Smooth muscle cell (in vitro differentiated cells): ENCODE measurements at regions not wholly inside any gene's neighbourhood (a gene's known extent, or its start where the extent isn't known, plus 50 kb on each side); places are given as distances from the start of the nearest gene placed in this dataset.

Experiments
- DNase-seq: peaks from one replicate; lab custom pipeline; 2025; ENCODE audit not compliant: unreplicated experiment; lab: John Stamatoyannopoulos, UW
- H2AFZ ChIP-seq: fragments of 200-600 bp; sonication (generic); 2 replicates; pipeline ENCODE4 v1.6.0; 2016; ENCODE audit warnings: antibody characterized with exemption, low read depth, mild to moderate bottlenecking
- H3F3A ChIP-seq: fragments of 200-600 bp; sonication (generic); 2 replicates; pipeline ENCODE4 v1.6.0; 2017; ENCODE audit warnings: antibody characterized with exemption, low read depth
- H3K27ac ChIP-seq: fragments of 200-600 bp; sonication (generic); 2 replicates; pipeline ENCODE4 v1.5.1; 2016; ENCODE audit warnings: low read depth, mild to moderate bottlenecking
- H3K27me3 ChIP-seq: fragments of 200-600 bp; sonication (generic); 2 replicates; pipeline ENCODE4 v1.6.1; 2016; ENCODE audit warnings: low read depth, mild to moderate bottlenecking
- H3K36me3 ChIP-seq: fragments of 200-600 bp; sonication (generic); 2 replicates; pipeline ENCODE4 v1.5.1; 2016; ENCODE audit warnings: low read depth
- H3K4me1 ChIP-seq: fragments of 200-600 bp; sonication (generic); 2 replicates; pipeline ENCODE4 v1.5.1; 2016; ENCODE audit warnings: low read depth
- H3K4me2 ChIP-seq: fragments of 200-600 bp; sonication (generic); 2 replicates; pipeline ENCODE4 v1.6.0; 2016; ENCODE audit warnings: mild to moderate bottlenecking
- H3K4me3 ChIP-seq: fragments of 200-600 bp; sonication (generic); 2 replicates; pipeline ENCODE4 v1.5.1; 2016; ENCODE audit warnings: mild to moderate bottlenecking
- H3K79me2 ChIP-seq: fragments of 200-600 bp; sonication (generic); 2 replicates; pipeline ENCODE4 v1.6.0; 2016; ENCODE audit warnings: low read depth, mild to moderate bottlenecking
- H3K9ac ChIP-seq: fragments of 200-600 bp; sonication (generic); 2 replicates; pipeline ENCODE4 v1.6.0; 2016; ENCODE audit warnings: low read depth
- H3K9me3 ChIP-seq: fragments of 200-600 bp; sonication (generic); replicated peaks from 2 replicates; pipeline ENCODE4 v1.5.1; 2016; ENCODE audit warnings: low read depth
- H4K20me1 ChIP-seq: fragments of 200-600 bp; sonication (generic); 2 replicates; pipeline ENCODE4 v1.6.0; 2016; ENCODE audit warnings: low read depth
- CTCF ChIP-seq: fragments of 200-600 bp; sonication (generic); IDR thresholded peaks from 2 replicates; pipeline ENCODE4 v1.5.1; 2017; ENCODE audit warnings: borderline replicate concordance, mild to moderate bottlenecking, antibody characterized with exemption; ENCODE audit not compliant: insufficient read depth, poor library complexity, severe bottlenecking
- WGBS: methylation state at CpG from one replicate; pipeline ENCODE4 v1.1.7; 2016; ENCODE audit warnings: low lambda C conversion rate; 5-methylcytosine and 5-hydroxymethylcytosine counted together

GRCh38 chr11:112806876-112807275, 154.3 kb upstream of the NCAM1 start:
- Histone ChIP-seq H3K36me3 (no peaks in the 10 kb centered on the region), H3K4me2 (no peak overlapping the region), H3F3A (no peaks in the 10 kb centered on the region), H3K4me3 (no peak overlapping the region), H3K4me1 (peaks cover 5% of the 10 kb centered on the region), H2AFZ (no peak overlapping the region), H3K27me3 (no peaks in the 10 kb centered on the region), H3K9me3 (no peaks in the 10 kb centered on the region), H3K27ac (no peak overlapping the region), H4K20me1 (no peaks in the 10 kb centered on the region), H3K9ac (no peak overlapping the region), H3K79me2 (no peaks in the 10 kb centered on the region)
- no peak for TF ChIP-seq CTCF
- WGBS = 31% methylated on average over 3 of the region's 3 CpGs
- DNase-seq = no peak

- Histone ChIP-seq H4K20me1 (no peaks in the 10 kb centered on the region), H2AFZ (no peak overlapping the region), H3K9ac (no peak overlapping the region), H3K27me3 (no peaks in the 10 kb centered on the region), H3K4me3 (no peak overlapping the region), H3K9me3 (no peaks in the 10 kb centered on the region), H3K4me2 (no peak overlapping the region), H3K4me1 (peaks cover 5% of the 10 kb centered on the region), H3K36me3 (no peaks in the 10 kb centered on the region), H3K79me2 (no peaks in the 10 kb centered on the region), H3F3A (no peaks in the 10 kb centered on the region), H3K27ac (no peak overlapping the region)
- no peak for TF ChIP-seq CTCF
- no peak for DNase-seq
- WGBS = 62% methylated on average over 2 of the region's 2 CpGs
Observed at GRCh38 chr11:112809429-112809828, 151.8 kb upstream of the NCAM1 start.

- no peak for TF ChIP-seq CTCF
- H3F3A ChIP-seq = no peaks in the 10 kb centered on the region
- no peak overlapping the region for H3K27ac ChIP-seq
- no peaks in the 10 kb centered on the region for H3K36me3 ChIP-seq
- DNase-seq = no peak
- H3K4me1 ChIP-seq = peaks cover 5% of the 10 kb centered on the region
- H3K9ac ChIP-seq = no peak overlapping the region
- 69% methylated on average over 2 of the region's 2 CpGs for WGBS
- H3K27me3 ChIP-seq = no peaks in the 10 kb centered on the region
- no peak overlapping the region for H2AFZ ChIP-seq
- H3K4me3 ChIP-seq = no peak overlapping the region
- H3K4me2 ChIP-seq = no peak overlapping the region
- no peaks in the 10 kb centered on the region for H3K79me2 ChIP-seq
- no peaks in the 10 kb centered on the region for H3K9me3 ChIP-seq
- no peaks in the 10 kb centered on the region for H4K20me1 ChIP-seq
Observed at GRCh38 chr11:112810951-112811350, 150.3 kb upstream of the NCAM1 start.

- TF ChIP-seq CTCF = no peak
- Histone ChIP-seq H3K79me2 (no peaks in the 10 kb centered on the region), H3K9ac (no peak overlapping the region), H3K4me2 (no peak overlapping the region), H4K20me1 (no peaks in the 10 kb centered on the region), H2AFZ (no peak overlapping the region), H3K36me3 (no peaks in the 10 kb centered on the region), H3K4me3 (no peak overlapping the region), H3K4me1 (peaks cover 3% of the 10 kb centered on the region), H3F3A (no peaks in the 10 kb centered on the region), H3K27ac (no peak overlapping the region), H3K27me3 (no peaks in the 10 kb centered on the region), H3K9me3 (no peaks in the 10 kb centered on the region)
- 94% methylated on average over 4 of the region's 4 CpGs for WGBS
- DNase-seq = no peak
Observed at GRCh38 chr11:112811783-112812182, 149.4 kb upstream of the NCAM1 start.
